ENCODE measurements at regions not wholly inside any gene's neighbourhood (a gene's known extent, or its start where the extent isn't known, plus 50 kb on each side); places are given as distances from the start of the nearest gene placed in this dataset.

DNA sequence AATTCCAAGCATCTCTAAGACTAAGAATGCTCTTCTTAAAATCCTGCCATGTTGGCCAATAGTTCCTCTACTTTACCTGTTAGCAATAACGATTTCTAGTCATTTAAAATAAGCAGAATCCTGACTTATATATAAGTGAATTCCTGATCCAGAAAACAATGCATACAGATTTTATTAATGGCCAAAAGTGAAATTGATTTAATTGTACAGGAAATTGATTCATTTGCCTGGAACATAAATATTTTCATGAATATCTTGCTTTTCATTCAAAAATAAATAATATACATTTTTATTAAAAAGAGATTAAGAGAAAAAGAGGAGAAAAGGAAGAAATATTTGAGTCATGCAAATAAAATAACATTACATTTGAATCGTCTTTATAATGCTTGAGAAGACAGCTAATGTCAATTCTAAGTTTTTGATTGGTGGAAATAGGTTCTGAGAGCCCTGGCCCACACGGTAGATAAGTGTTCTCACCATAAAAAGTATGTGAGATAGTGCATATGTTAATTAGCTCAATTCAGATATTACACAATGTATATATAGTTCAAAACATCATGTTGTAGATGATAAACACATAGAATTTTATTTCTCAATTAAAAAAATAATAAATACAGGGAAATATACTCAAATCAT is 323.2 kb upstream of the MIR17HG start:
- TF ChIP-seq, protein P1, sequence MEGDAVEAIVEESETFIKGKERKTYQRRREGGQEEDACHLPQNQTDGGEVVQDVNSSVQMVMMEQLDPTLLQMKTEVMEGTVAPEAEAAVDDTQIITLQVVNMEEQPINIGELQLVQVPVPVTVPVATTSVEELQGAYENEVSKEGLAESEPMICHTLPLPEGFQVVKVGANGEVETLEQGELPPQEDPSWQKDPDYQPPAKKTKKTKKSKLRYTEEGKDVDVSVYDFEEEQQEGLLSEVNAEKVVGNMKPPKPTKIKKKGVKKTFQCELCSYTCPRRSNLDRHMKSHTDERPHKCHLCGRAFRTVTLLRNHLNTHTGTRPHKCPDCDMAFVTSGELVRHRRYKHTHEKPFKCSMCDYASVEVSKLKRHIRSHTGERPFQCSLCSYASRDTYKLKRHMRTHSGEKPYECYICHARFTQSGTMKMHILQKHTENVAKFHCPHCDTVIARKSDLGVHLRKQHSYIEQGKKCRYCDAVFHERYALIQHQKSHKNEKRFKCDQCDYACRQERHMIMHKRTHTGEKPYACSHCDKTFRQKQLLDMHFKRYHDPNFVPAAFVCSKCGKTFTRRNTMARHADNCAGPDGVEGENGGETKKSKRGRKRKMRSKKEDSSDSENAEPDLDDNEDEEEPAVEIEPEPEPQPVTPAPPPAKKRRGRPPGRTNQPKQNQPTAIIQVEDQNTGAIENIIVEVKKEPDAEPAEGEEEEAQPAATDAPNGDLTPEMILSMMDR (conservative IDR thresholded peaks at IDR 0.05; ENCODE audit: low read depth, low read length): no peak
- TF ChIP-seq CEBPB (IDR thresholded peaks at IDR 0.05; ENCODE audit: low read depth, low read length) (no peak), MXI1 (IDR thresholded peaks at IDR 0.05; ENCODE audit: borderline replicate concordance, low read depth, low read length) (no peak), NFE2L2 (IDR thresholded peaks at IDR 0.05; ENCODE audit: low read depth, low read length) (no peak), POLR2A (IDR thresholded peaks at IDR 0.05; ENCODE audit: low read depth, low read length) (no peak), BHLHE40 (IDR thresholded peaks at IDR 0.05; ENCODE audit: low read depth, low read length) (no peak), MAZ (IDR thresholded peaks at IDR 0.05; ENCODE audit: borderline replicate concordance, low read depth, low read length) (no peak), CHD1 (IDR thresholded peaks at IDR 0.05; ENCODE audit: low read depth, low read length) (no peak), RCOR1 (IDR thresholded peaks at IDR 0.05; ENCODE audit: insufficient replicate concordance, low read length) (no peak), MAFK (IDR thresholded peaks at IDR 0.05; ENCODE audit: low read depth, low read length) (no peak)

All from IMR-90 (cell line).